Hepatic stellate cell (primary cell): ENCODE measurements at regions not wholly inside any gene's neighbourhood (a gene's known extent, or its start where the extent isn't known, plus 50 kb on each side); places are given as distances from the start of the nearest gene placed in this dataset.

Experiments
- DNase-seq: peaks from one replicate; pipeline ENCODE4 v3.0.0; 2011; ENCODE audit warnings: low spot score

DNA sequence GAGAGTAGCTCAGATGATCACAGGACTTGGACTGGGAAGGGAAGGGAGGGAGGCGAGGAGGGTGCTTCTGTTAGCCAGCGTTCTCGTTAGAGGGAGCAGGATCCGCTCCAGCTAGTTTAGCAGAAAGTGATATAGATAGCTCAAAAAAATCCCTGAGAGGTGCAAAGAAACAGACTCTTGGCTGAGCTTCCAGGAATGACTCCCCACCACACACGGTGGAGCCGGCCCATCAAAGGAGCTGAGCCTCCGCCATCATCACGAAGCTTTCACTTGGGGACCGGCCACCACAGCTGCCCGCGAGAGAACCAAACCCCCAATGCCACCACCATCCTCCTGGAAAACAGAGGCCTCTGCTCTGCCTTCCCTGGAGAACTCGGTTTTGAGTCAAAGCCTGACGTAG, 124.6 kb upstream of the BCL2L14 start:
- no peak for DNase-seq

DNA sequence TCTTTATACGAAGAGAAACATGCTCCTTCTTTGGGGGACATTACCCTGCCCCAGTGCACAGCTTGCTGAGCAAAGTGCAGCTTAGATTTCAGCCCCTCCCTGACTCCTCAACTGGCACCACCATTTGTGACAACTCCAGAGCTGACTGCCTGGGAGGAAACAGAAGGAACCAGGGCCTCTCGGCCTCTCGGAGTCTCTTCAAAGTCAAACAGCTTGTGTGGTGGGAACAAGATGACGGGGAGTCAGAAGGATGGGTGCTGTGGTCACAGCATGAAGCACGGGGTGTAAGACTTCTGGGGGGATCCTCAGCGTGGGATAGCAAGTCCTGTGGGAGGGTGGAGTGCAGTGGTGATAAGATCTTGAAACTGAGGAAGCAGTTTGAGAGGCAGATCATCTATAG, 123.5 kb upstream of the BCL2L14 start:
- DNase-seq: no peak

- no peak for DNase-seq
Measured at GRCh38 chr12:11949738-11950411, 120.9 kb upstream of the BCL2L14 start.

DNA sequence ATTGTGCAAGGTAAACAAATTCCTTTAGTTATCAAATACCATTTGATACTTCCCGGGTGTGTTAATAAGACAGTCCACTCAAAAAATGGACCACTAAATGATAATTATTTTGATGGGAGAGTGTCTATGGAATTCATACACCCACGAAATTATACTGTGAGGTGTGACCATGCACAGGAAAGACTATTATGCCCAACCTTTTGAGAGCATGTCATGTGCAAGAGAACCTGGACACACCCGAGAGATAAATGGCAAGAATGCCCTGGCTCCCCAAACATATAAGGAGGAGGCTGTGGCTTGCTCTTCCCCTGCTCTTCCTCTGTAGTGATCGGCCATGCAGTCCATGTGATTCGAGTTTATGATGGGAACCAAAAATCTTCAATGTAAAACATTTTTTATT, 119.5 kb upstream of the BCL2L14 start:
- DNase-seq: no peak

GRCh38 chr12:11953523-11953922, 117.2 kb upstream of the BCL2L14 start:
- no peak for DNase-seq

DNA sequence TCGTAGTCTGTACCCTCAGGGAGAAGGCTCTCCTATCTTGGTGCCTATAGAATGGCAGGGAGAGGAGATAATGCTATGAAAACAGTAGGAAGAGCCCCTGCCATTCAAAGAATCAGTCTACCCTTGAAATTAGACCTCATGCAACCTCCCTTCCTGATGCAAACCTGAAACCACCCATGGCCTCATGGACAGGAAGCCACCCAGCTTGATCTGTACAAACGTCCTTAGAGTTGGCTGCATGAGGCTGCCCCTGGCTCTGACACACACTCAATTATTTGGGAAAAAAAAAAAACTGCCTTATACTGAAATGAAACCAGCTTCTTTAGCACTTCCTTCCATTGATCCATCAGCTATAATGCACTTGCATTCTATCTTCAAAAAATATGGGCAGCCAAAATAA, 116.6 kb upstream of the BCL2L14 start:
- DNase-seq: no peak

- peak; percentile 90 for DNase-seq
Measured at GRCh38 chr12:11958221-11959091, 112.3 kb upstream of the BCL2L14 start.

DNA sequence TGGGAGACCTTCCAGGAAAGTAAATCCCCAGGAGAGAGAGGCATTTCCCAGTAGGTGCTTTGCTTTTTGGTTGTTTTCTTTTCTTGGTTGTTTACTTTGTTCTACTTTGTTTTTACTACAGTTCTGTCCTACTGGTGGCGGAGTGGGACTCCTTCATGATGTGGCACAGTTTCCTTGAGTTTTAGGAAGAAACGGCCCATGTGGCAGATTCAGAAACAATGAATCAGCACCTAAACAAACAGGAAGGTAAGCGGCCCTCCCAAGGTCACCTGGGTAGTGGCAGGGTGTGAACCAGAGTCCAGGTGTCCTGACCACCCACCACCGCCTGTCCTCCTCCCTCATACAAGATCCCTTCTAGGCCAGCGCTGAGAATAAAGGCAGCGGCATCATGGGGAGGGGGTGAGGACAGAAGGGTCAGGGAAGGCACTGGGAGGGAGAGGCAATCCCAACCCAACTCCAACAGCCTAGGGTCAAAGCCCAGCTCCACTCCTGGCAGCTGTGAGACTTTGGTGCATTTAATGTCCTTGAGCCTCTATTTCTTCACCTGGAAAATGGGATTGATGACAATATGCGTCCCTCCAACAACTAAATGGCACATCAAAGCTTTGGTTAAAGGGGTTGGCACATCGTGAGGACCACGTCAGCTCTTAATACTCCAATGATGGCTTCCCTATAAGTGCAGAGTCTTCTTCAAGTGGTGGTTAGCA, 111.5 kb upstream of the BCL2L14 start:
- DNase-seq: no peak

DNA sequence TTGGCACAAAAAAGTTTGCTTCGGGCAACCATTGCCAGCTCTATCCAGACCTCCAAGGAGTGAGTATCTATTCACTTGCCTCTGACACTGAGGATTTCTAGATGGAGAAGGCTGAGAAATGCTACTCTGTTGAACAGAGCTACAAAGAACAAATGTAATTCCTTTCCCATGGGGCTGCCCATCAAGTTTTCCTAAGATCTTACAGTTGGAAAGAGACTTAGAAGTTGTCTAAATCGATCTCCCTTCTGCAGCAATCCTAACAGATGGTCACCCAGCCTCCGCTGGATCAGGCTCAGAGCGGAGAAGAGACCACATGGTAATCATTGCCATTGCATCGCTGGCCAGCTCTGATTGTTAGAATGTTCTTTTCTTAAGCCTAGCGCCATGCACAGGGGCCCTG, 110.1 kb upstream of the BCL2L14 start:
- no peak for DNase-seq

DNA sequence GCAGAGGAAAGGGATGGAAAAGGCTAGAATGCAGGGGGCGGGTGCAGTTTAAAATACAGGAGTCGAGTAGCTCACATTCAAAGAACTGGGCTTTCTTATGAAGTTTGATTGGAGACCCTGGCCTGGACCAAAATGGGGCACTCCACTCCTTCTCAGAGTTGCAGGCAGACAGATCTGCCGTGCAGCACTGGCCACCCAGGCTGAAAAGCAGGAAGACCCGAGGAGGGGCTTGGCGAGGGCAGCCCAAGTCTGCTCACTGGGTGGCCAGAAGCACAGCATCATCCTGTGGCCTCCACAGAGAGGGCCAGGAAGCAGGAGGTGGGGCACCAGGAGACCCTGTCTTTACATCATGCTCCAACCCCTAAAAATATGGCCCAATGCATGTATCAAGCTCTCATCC, 109.1 kb upstream of the BCL2L14 start:
- DNase-seq: no peak

DNA sequence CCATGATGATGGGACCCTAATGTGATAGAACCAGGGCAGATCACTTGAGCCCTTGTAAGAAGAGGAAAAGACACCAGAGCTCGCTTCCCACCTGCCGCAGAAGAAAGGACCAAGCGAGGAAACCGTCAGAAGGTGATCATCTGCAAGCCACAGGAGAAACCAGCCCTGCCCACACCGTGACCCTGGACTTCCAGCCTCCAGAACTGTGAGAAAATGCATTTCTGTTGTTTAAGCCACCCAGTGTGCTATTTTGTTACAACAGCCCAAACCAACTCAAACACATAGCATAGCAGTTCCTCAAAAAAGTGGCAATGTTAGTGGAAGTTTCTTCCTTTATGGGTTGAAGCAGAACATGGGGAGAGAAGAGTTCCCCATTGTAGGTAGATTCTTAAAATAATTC, 107.9 kb upstream of the BCL2L14 start:
- no peak for DNase-seq

- no peak for DNase-seq
Measured at GRCh38 chr12:11963841-11964471, 106.8 kb upstream of the BCL2L14 start.

GRCh38 chr12:11965258-11965910, 105.4 kb upstream of the BCL2L14 start:
- DNase-seq: no peak

- DNase-seq: no peak
Measured at GRCh38 chr12:11967376-11968047, 103.2 kb upstream of the BCL2L14 start.

GRCh38 chr12:11968048-11968383, 102.7 kb upstream of the BCL2L14 start:
- DNase-seq: no peak

GRCh38 chr12:11968516-11968915, 102.2 kb upstream of the BCL2L14 start:
- DNase-seq: no peak

GRCh38 chr12:11969437-11970154, 101.1 kb upstream of the BCL2L14 start:
- DNase-seq: no peak

- DNase-seq: no peak
Measured at GRCh38 chr12:11970155-11970520, 100.6 kb upstream of the BCL2L14 start.

DNA sequence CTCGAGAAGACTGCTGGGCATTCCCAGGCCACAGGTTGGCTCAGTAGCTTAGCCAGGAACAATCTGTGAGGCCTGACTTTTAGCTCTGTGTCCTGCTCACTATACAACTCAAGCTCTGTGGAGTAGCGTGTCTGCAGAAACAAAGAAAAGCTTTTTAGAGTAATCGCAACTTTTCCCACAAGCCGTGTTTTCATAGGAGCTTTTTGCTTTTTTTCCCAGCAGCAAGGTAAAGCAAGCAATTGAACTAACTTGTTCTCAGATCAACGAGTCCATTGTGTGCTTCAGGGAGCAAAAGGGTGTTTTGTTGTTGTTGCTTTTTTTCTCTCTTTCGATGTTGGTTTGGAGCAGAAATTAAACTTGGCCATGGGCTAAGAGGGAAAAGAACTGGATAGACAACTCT, 97.3 kb upstream of the BCL2L14 start:
- DNase-seq: no peak

DNA sequence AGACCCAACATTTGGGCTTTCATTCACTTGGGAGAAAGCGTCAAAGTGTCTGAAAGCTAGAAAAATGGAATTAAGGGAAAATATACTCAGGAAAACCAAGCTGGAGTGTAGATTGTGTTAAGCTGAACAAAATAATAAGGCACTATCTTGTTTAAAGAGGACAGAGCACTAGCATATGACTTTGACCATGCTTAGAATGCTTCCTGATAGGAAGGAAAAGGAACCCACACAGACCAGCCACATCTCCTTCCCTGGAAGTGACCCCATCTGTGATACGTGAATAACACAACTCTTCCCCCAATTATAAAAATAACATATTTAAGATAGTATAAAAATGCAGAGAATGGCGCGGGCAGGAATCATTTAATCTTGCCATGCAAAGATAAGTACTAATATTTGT, 94.7 kb upstream of the BCL2L14 start:
- DNase-seq: no peak
